ENCODE measurements at regions not wholly inside any gene's neighbourhood (a gene's known extent, or its start where the extent isn't known, plus 50 kb on each side); places are given as distances from the start of the nearest gene placed in this dataset.

- Histone ChIP-seq H3K4me2 (ENCODE audit: insufficient read depth in 1 of 2, low read depth in 2 of 2, low read length in 2 of 2) (no peak overlapping the region), H2BK12ac (ENCODE audit: low read depth, low read length) (no peak overlapping the region), H3K9me3 (ENCODE audit: insufficient read depth in 2 of 2, low read depth in 1 of 2, low read length in 1 of 2) (no peaks in the 10 kb centered on the region), H2AFZ (ENCODE audit: low read length) (no peak overlapping the region), H3K23me2 (ENCODE audit: low read depth, low read length) (peaks cover 8% of the 10 kb centered on the region; the same call in 1 of the 2 replicates), H2BK120ac (replicated peaks; ENCODE audit: low read depth, low read length) (no peak overlapping the region), H3K56ac (replicated peaks; ENCODE audit: insufficient read length, low read depth, low read length) (no peak overlapping the region), H3K18ac (ENCODE audit: extremely low read depth, low read length) (no peak overlapping the region), H3K79me2 (ENCODE audit: control insufficient read depth in 1 of 2, insufficient read depth in 2 of 2, low read length in 2 of 2) (no peaks in the 10 kb centered on the region), H4K8ac (ENCODE audit: extremely low read depth, insufficient read depth, low read length) (no peak overlapping the region), H2BK5ac (ENCODE audit: low read depth, low read length) (no peak overlapping the region), H4K91ac (replicated peaks; ENCODE audit: insufficient read length, low read length) (no peak overlapping the region), H3K36me3 (ENCODE audit: control insufficient read depth in 2 of 4, insufficient read depth in 4 of 4, low read length in 3 of 4) (no peaks in the 10 kb centered on the region), H3K4ac (replicated peaks; ENCODE audit: insufficient read length, low read depth, low read length) (no peak overlapping the region), H2BK15ac (ENCODE audit: low read length) (no peak overlapping the region), H3K79me1 (ENCODE audit: low read depth, low read length) (no peaks in the 10 kb centered on the region), H4K5ac (ENCODE audit: insufficient read length, low read depth, low read length) (no peak overlapping the region), H2BK20ac (ENCODE audit: low read length) (no peak overlapping the region), H3K4me3 (ENCODE audit: extremely low read depth in 1 of 4, insufficient read depth in 2 of 4, low read depth in 3 of 4, low read length in 4 of 4) (no peak overlapping the region), H2AK5ac (ENCODE audit: low read depth, low read length) (no peak overlapping the region), H3K27me3 (replicated peaks in 1 of 4; ENCODE audit: control insufficient read depth in 3 of 4, extremely low read depth in 1 of 4, insufficient read depth in 3 of 4, low read length in 3 of 4) (no peaks in the 10 kb centered on the region; a peak in 1 of 7 replicates), H3K27ac (ENCODE audit: low read depth, low read length) (no peak overlapping the region), H3K4me1 (replicated peaks in 1 of 4; ENCODE audit: control insufficient read depth in 3 of 4, insufficient read depth in 4 of 4, low read length in 3 of 4) (peaks cover 0 to 5% (median 3%) of the 10 kb centered on the region in 4 experiments; a peak in 6 of 7 replicates), H3K14ac (ENCODE audit: insufficient read length) (no peak overlapping the region), H3K9ac (replicated peaks in 1 of 4; ENCODE audit: extremely low read depth in 1 of 4, low read depth in 3 of 4, low read length in 3 of 4) (no peak overlapping the region), H3K23ac (ENCODE audit: insufficient read length) (no peak overlapping the region), H4K20me1 (replicated peaks in 1 of 2; ENCODE audit: control insufficient read depth in 1 of 2, insufficient read depth in 2 of 2, low read length in 2 of 2) (no peaks in the 10 kb centered on the region)
- ChIA-PET POLR2A (ENCODE audit: partially characterized antibody) (interaction anchor here (1.2 kb wide), 1 partner anchor 13 kb away, joined by 3 read pairs; no protein-coding TSS in a partner anchor), CTCF (ENCODE audit: partially characterized antibody) (interaction anchor here (0.6 to 2.2 kb wide), 9 partner anchors 7 to 463 kb away, joined by 3 to 5 read pairs (median 4); no protein-coding TSS in a partner anchor)
- WGBS, 2 experiments (ENCODE audit: extremely low coverage in 1 of 2, insufficient coverage in 1 of 2, insufficient read length in 1 of 2, insufficient replicate concordance in 2 of 2, low coverage in 1 of 2, low lambda C conversion rate in 2 of 2, missing lambda C conversion rate in 1 of 2) = 84% methylated on average over 7 of the region's 7 CpGs; no CpG with 5 or more reads in 1 of the 2 experiments
- DNase-seq (ENCODE audit: low read depth in 1 of 2, low spot score in 2 of 2) (no peak), FAIRE-seq (no peak)
- TF ChIP-seq ATF3 (IDR thresholded peaks at IDR 0.05; ENCODE audit: insufficient read depth, low read depth, low read length) (no peak), SP4 (IDR thresholded peaks at IDR 0.05; ENCODE audit: low read length) (no peak), BACH1 (IDR thresholded peaks at IDR 0.05; ENCODE audit: low read length) (no peak), TAF1 (IDR thresholded peaks at IDR 0.05; ENCODE audit: low read depth, low read length) (no peak), EP300 (IDR thresholded peaks at IDR 0.05; ENCODE audit: borderline replicate concordance in 1 of 2, low read depth in 2 of 2, low read length in 2 of 2) (no peak), RXRA (IDR thresholded peaks at IDR 0.05; ENCODE audit: insufficient read depth, low read depth, low read length) (no peak), MAFK (IDR thresholded peaks at IDR 0.05; ENCODE audit: low read depth, low read length) (no peak), CBX8 (IDR thresholded peaks at IDR 0.05; ENCODE audit: borderline replicate concordance, low read depth, low read length) (no peak), SP1 (IDR thresholded peaks at IDR 0.05; ENCODE audit: low read depth, low read length) (no peak), KDM1A (IDR thresholded peaks at IDR 0.05; ENCODE audit: borderline replicate concordance, low read length) (no peak), TAF7 (optimal IDR thresholded peaks at IDR 0.05; ENCODE audit: borderline replicate concordance, low read depth, low read length) (no peak), GTF2F1 (IDR thresholded peaks at IDR 0.05; ENCODE audit: borderline replicate concordance, low read depth, low read length) (no peak), SRF (IDR thresholded peaks at IDR 0.05; ENCODE audit: low read depth, low read length) (no peak), CREB1 (IDR thresholded peaks at IDR 0.05) (no peak), NRF1 (IDR thresholded peaks at IDR 0.05; ENCODE audit: low read depth, low read length) (no peak), SIX5 (IDR thresholded peaks at IDR 0.05; ENCODE audit: low read depth, low read length) (no peak)
These were observed 52.9 kb upstream of the VRK1 start for GRCh38 chr14:96744262-96744661.
